ENCODE measurements at regions not wholly inside any gene's neighbourhood (a gene's known extent, or its start where the extent isn't known, plus 50 kb on each side); places are given as distances from the start of the nearest gene placed in this dataset.
"Not testable (repeated sequence)": the region's sequence is repeated elsewhere in the genome, so short reads cannot be mapped to it uniquely, and the experiment has no call there.

DNA sequence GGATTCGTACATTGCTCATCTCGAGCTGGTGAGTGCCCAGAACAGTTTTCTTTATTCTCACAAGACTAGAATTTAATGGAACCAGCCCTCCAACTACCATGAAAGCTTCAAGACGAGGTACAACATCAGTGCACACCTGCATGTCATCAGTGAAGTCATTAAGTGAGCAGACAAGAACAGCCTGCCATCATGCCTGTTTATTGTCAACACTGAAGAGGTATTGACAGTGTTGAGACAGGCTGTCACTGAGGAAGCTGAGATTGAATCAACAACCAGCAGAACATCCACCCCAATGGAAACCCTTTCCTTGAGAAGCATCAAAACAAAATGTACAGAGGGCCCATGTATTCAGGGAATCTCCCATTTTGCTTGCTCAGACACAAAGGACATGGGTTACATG, 148.0 kb upstream of the TCF4 start:
- TF ChIP-seq, protein P1, sequence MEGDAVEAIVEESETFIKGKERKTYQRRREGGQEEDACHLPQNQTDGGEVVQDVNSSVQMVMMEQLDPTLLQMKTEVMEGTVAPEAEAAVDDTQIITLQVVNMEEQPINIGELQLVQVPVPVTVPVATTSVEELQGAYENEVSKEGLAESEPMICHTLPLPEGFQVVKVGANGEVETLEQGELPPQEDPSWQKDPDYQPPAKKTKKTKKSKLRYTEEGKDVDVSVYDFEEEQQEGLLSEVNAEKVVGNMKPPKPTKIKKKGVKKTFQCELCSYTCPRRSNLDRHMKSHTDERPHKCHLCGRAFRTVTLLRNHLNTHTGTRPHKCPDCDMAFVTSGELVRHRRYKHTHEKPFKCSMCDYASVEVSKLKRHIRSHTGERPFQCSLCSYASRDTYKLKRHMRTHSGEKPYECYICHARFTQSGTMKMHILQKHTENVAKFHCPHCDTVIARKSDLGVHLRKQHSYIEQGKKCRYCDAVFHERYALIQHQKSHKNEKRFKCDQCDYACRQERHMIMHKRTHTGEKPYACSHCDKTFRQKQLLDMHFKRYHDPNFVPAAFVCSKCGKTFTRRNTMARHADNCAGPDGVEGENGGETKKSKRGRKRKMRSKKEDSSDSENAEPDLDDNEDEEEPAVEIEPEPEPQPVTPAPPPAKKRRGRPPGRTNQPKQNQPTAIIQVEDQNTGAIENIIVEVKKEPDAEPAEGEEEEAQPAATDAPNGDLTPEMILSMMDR (IDR thresholded peaks at IDR 0.05; ENCODE audit: insufficient read depth, low read length, severe bottlenecking): no peak
- FAIRE-seq: no peak
- DNase-seq (ENCODE audit: low read depth): no peak
- Histone ChIP-seq H3K36me3 (ENCODE audit: control insufficient read depth, insufficient read depth, low read length) (no peaks in the 10 kb centered on the region), H3K27me3 (ENCODE audit: control insufficient read depth, insufficient read depth, low read length) (no peaks in the 10 kb centered on the region), H3K4me3 (ENCODE audit: low read depth, low read length) (no peak overlapping the region)

GRCh38 chr18:55735199-55735855, 147.3 kb upstream of the TCF4 start:
- TF ChIP-seq, protein P1 (IDR thresholded peaks at IDR 0.05; ENCODE audit: insufficient read depth, low read length, severe bottlenecking): no peak

GRCh38 chr18:55732227-55733106, 144.5 kb upstream of the TCF4 start:
- Histone ChIP-seq H3K27me3 (ENCODE audit: control insufficient read depth, insufficient read depth, low read length) (no peaks in the 10 kb centered on the region), H3K4me3 (ENCODE audit: low read depth, low read length) (no peak overlapping the region), H3K36me3 (ENCODE audit: control insufficient read depth, insufficient read depth, low read length) (no peaks in the 10 kb centered on the region)
- TF ChIP-seq, protein P1 (IDR thresholded peaks at IDR 0.05; ENCODE audit: insufficient read depth, low read length, severe bottlenecking): no peak
- DNase-seq (ENCODE audit: low read depth) (peak; percentile 39), FAIRE-seq (no peak)

More at GRCh38 chr18:55735199-55735855, 147.3 kb upstream of the TCF4 start:
- no peak for FAIRE-seq
- Histone ChIP-seq H3K27me3 (ENCODE audit: control insufficient read depth, insufficient read depth, low read length) (no peaks in the 10 kb centered on the region), H3K36me3 (ENCODE audit: control insufficient read depth, insufficient read depth, low read length) (no peaks in the 10 kb centered on the region), H3K4me3 (ENCODE audit: low read depth, low read length) (no peak overlapping the region)
- DNase-seq (ENCODE audit: low read depth): no peak

- Histone ChIP-seq H3K4me3 (ENCODE audit: low read depth, low read length) (no peak overlapping the region), H3K27me3 (ENCODE audit: control insufficient read depth, insufficient read depth, low read length) (no peaks in the 10 kb centered on the region), H3K36me3 (ENCODE audit: control insufficient read depth, insufficient read depth, low read length) (no peaks in the 10 kb centered on the region)
- DNase-seq (ENCODE audit: low read depth): peak; percentile 79
- TF ChIP-seq, protein P1 (IDR thresholded peaks at IDR 0.05; ENCODE audit: insufficient read depth, low read length, severe bottlenecking): no peak
- no peak for FAIRE-seq
Measured at GRCh38 chr18:55731594-55732042, 143.6 kb upstream of the TCF4 start.

- not testable (repeated sequence) for DNase-seq (ENCODE audit: low read depth); FAIRE-seq; H3K4me3 ChIP-seq (ENCODE audit: low read depth, low read length); H3K36me3 ChIP-seq (ENCODE audit: control insufficient read depth, insufficient read depth, low read length); H3K27me3 ChIP-seq (ENCODE audit: control insufficient read depth, insufficient read depth, low read length)
Measured at GRCh38 chr18:55721006-55721405, 133.0 kb upstream of the TCF4 start.

- Histone ChIP-seq H3K4me3 (ENCODE audit: low read depth, low read length) (no peak overlapping the region), H3K36me3 (ENCODE audit: control insufficient read depth, insufficient read depth, low read length) (no peaks in the 10 kb centered on the region), H3K27me3 (ENCODE audit: control insufficient read depth, insufficient read depth, low read length) (no peaks in the 10 kb centered on the region)
- TF ChIP-seq, protein P1 (IDR thresholded peaks at IDR 0.05; ENCODE audit: insufficient read depth, low read length, severe bottlenecking): no peak
- DNase-seq (ENCODE audit: low read depth) (no peak), FAIRE-seq (no peak)
Measured at GRCh38 chr18:55713707-55714106, 125.7 kb upstream of the TCF4 start.

All from bronchial epithelial cell (primary cell).